ENCODE measurements at regions not wholly inside any gene's neighbourhood (a gene's known extent, or its start where the extent isn't known, plus 50 kb on each side); places are given as distances from the start of the nearest gene placed in this dataset.

DNA sequence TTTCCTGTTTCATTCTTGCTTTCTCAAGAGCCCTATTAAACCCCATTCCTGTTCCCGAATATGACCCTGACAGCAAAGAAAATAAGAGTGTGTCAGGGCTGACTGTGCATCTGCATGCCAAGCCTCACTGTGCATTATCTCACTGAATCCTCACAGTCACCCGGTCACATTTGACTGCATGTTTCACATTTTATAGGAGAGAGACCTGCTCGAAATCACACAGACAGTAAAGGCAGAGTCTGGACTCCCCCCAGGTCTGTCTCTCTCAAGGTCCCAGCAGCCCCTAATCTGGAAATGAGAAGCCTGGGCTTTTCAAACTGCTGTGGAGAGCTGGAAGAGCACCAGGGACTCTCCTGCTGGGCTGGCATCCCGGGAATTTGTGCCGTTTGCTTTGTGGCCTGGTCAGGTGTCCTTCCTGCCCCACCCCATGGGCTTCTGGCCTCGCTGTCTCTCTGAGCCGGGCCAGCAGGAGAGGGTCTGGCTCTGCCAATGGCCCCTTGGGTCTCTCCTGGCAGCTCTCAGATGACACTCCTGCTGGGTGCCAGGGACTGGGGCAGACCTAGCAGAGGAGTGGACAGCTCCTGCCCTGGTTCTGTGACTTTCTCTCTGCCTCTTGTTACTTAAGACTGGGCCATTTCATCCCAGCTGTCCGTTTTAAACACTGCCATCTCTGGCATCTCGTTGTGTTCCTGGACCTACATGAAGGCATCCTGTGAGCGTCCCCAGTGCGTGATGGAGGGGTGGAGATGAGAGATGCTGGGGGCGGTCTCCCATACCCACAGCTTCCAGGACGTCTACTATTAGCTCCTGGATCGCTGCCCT, 173.6 kb downstream of the ARHGAP12 start:
- no peak for DNase-seq

DNA sequence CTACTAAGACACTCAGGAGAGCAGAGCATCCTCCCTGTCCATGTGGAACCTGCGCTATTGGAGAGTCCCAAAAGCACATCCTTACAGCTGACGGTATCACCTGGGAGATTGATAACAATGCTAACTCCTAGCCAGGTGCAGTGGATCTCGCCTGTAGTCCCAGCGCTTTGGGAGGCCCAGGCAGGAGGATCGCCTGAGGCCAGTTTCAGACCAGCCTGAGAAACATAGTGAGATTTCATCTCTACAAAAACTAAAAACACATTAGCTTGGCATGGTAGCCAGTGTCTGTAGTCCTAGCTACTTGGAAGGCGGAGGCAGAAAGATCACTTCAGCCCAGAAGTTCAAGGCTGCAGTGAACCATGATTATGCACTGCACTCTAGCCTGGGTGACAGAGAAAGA, 174.9 kb downstream of the ARHGAP12 start:
- DNase-seq: no peak

DNA sequence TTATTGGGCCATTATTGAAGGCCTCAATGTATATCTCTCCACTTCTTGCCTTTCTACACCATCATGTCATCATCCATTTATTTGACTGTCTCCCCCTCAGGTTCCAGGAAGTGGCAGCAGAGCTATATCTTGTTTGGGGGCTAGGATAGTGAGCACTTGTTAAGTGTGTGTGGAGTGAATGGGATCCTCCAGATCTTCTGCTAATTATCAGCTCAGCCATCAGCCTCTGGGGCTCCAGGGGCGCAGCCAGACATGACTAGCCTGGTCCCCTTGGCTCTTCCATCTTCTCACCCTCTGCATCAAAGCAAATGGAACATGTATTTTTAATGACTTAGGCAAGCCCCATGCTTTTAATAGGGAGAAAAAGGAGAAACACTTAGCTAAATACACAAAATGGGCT, 176.5 kb downstream of the ARHGAP12 start:
- no peak for DNase-seq

DNA sequence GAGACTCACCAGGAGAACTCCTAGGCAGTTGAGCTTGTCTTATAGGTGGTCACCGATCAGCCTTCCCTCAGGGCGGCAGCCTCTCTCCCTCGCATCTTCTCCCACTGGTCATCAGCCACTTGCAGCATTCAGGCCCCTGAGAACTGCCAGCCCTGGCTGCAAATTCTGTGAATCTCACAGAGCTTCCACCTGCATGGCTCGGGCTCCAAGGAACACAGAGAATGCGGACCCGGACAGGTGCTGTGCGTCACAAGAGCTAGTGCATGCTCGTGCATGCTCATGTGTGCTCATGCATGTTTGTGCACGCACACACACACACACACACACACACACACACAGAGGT, 176.9 kb downstream of the ARHGAP12 start:
- no peak for DNase-seq

DNA sequence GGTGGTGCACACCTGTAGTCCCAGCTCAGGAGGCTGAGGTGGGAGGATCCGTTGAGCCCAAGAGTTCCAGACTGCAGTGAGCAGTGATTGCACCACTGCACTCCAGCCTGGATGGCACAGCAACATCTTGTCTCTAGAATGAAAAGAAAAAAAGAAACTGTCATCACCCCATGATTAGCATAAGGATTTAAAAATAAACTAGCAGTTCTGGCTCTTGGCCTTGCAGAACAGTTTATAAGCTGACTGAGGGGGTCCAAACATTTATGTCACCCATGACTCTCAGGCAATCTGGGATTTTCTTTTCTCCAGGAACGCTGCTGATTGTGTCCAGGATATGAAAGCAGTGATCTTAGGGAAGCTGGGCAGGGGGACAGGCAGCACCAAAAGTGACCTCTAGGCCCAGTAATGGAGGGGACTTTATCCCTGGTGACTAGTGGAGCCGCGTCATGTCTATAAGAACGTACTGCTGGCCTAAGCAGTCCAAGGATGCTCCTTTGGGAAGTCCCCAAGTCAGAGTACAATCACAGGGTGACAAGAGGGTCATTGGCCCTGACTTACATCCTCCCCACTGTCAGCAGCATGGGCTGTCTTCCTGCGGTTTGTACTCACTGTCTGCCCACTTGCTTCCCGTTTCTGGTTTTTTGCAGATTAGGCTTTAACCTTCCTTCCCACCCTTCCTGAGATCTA, 177.4 kb downstream of the ARHGAP12 start:
- DNase-seq: peak; percentile 64

DNA sequence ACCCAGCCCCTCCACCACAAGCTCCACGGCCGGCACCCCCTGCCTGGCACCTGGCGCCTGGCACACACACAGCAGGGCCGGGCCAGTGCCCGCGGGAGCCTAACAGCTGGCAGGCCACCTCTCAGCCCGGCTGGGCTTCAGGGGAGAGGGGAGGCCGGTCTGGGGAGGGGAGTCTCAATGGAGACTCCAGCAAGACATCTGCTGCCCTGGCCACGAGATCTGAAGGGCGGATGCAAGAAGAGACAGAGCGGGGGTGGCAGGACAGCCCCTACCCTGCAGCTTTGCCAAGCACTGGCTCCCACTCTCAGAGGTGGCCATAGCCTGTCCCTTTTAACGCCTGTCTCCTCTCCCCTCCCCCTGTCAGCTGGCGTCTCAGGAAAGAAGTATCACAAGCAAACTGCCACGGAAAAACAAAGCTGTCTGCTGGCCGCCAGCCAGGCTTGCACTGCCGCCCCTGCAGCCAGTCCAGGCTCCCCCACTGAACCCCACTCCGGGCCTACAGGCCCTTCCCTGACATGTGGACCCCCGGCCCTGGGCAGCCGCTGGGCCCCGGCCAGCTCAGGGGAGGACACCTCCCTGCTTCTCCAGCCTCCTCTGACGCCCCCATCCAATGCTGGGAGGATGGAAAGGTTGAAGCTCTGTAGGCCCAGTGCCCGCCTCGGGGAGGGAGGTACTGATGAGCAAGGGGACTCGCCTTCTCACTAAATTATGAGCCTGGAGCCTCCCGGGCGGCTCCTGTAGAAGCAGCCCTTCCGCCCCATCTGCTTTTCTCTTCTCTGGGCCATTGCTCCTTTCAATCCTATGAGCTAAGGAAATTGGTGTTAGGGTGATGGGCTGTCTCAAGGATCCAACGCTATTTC, 178.4 kb downstream of the ARHGAP12 start:
- peak; percentile 34 for DNase-seq

DNA sequence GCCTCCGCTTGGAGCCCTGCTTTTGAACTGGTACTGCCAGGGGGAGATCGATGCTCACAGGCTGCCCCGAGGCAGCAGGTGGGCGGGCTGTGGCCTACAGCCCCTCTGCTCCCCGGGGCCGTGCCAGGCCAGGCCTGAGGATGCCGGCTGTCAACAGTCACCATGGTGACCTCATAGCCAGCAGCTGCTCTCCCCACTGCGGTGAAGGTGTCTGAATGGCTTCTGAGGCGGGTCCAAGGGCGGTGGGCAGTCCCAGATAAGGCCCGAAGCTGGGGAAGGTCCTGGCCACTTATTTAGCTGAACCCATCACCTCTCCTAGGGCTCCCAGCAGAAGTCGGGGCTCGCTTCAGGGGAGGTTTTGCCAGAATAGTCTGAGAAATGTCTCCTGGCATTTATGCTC, 179.3 kb downstream of the ARHGAP12 start:
- DNase-seq: no peak

DNA sequence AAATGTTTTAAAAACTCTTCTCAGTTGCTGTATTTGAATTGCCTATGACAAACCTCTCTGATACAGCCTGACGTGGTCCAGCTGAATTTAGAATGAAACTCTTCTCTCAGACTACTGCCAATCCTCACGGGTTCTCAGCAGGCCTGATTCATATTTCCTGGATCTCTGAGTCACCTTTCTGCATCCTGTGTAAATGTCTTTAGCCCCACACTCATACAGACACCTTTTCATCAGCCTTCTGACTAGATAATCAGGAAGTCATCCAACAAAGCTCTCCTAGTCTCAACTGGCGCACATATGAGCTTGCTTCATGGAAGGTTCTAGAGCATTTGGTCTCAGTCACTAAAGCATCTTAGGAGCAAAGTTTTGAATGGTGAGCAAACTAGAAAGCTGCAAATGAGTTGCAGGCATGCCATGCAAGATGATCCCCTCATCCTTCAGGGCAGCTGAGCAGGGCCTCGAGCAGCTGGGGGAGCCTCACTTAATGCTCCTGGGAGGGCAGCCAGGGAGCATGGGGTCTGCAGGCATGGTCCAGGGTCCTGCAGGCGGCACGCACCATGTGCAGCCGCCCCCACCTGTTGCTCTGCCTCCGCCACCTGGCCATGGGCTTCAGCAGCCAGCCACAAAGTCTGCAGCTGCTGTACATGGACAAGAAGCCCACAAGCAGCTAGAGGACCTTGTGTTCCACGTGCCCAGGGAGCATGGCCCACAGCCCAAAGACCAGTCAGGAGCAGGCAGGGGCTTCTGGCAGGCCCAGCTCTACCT, 182.8 kb downstream of the ARHGAP12 start:
- no peak for DNase-seq

DNA sequence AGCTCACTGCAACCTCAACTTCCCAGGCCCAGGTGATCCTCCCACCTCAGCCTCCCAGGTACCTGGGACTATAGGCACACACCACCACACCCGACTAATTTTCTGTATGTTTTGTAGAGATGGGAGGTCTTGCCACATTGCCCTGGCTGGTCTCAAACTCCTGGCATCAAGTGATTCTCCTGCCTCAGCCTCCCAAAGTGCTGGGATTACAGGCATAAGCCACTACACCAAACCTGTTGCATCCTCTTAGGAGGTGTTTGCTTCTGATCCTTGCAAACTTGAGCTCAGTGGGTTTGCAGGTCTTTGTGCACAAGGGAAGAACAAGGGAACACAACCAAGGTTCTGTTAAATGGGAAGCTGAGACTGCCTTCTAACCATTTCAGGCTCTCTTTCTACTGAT, 184.6 kb downstream of the ARHGAP12 start:
- no peak for DNase-seq

DNA sequence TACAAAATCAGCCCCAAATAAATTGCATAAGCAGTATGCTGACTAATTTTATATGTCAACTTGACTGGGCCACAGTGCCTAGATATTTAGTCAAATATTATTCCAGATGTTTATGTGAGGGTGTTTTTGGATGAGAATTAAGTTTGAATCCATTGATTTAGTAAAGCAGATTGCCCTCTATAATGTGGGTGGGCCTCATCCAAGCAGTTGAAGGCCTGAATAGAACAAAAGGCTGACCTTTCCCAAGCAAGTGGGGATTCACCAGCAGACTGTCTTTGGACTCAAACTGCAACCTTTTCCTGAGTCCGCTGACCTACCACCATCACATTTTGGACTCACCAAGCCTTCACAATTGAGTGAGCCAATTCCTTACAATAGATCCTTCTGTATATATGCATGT, 186.4 kb downstream of the ARHGAP12 start:
- no peak for DNase-seq

DNA sequence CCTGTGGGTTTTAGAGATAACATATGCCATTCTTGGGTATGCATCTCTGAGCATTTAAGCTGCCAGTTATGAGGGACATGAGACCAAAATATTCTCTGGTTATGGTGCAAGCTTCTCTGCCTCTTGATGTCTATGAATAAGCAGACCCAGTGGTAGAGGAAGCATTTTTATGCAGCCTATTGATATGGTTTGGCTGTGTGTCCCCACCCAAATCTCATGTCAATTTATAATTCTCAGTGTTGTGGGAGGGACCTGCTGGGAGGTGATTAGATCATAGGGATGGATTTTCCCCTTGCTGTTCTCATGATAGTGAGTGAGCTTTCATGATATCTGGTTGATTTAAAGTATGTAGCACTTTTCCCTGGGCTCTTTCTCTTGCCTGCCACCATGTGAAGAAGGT, 187.2 kb downstream of the ARHGAP12 start:
- DNase-seq: no peak

DNA sequence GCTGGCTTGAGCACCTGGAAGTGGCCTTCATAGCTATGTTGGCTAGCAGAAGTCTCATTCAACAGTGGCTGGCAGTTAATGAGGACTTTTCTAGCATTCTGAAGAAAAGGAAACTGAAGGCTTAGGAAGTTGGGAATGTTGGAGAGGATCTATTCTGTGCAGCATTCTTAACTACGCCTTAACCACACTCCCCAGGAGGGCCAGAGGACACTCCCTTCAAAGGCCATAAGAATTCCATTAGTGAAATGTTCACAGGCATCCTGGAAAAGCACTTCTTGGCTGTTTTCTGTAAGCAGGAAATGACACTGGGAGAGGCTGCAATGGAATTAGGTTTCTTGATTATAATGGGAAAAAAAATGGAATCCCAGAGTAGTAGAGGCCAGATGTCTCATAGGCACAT, 188.9 kb downstream of the ARHGAP12 start:
- no peak for DNase-seq

DNA sequence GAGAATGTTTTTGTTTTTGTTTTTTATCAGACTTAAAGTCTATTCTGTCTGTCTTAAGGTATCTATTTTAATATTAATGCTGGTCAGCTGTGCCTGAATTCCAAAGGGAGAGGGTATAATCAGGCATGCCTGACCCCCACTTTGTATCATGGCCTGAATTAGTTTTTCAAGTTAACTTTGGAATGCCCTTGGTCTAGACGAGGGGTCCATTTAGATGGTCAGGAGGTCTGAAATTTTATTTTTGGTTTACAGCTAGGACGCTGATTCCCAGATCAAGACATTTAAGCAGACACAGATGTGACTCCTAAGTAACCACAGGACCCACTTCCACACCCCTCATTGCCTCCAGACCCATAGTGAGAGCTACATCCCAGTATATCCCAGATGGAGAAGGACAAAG, 189.5 kb downstream of the ARHGAP12 start:
- DNase-seq: no peak

DNA sequence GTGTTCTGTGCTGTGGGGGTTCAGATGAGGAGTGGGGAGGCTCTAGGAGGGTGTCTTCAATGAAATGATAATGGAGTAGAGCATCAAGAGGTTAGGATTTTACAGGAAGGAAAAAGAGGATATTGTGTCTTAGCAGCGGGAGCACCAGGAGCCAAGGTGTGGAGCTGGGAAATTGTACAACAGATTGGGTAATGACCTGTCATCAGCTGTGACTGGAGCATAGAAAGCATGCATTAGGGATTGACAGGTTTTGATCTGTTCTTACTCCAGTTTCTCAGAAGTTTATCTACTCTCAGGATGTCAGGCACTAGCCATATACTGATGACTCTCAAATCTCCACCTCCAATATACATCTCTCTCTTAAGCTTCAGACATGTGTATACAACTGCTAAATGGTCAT, 196.9 kb downstream of the ARHGAP12 start:
- DNase-seq: no peak

DNA sequence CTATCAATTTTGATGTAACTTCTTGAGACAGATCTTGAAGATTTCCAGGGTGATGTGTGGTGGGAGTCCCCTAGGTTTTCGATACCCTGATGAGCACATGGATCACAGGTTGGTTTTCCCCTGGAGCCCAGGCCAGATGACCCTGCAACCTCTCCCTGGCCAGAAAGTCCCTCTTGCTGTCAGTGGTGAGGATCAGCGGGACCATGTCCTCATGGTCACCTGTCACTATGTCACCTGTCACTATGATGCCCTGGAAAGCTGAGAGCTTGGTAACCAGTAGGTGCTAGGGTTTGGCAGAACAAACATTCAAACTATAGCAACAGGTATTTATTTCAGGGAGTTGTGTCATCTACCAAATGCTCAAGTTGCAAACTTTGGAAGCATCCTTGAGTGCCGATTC, 197.9 kb downstream of the ARHGAP12 start:
- no peak for DNase-seq

DNA sequence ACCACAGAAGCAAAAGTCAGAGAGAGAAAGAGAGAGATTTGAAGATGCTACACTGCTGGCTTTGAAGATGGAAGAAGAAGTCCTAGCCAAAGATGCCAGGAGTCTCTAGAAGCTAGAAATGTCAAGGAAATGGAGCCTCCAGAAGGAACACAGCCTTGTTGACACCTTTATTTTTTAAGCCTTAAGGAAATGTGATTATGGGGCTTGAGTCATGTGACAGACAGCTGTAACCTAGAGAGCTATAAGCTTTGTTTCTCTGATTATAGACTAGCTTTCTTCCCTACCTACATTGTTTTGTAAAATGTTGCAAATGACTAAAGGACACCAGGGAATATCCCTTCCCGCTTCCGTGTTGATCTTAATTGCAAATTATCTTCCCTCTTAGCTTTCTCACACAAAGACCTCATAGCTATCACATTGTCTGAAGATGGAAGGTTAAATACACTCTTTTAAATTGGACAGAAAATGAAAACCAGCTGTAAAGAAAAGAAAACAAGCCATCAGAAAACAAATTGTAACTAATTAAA, 199.9 kb downstream of the ARHGAP12 start:
- no peak for DNase-seq

DNA sequence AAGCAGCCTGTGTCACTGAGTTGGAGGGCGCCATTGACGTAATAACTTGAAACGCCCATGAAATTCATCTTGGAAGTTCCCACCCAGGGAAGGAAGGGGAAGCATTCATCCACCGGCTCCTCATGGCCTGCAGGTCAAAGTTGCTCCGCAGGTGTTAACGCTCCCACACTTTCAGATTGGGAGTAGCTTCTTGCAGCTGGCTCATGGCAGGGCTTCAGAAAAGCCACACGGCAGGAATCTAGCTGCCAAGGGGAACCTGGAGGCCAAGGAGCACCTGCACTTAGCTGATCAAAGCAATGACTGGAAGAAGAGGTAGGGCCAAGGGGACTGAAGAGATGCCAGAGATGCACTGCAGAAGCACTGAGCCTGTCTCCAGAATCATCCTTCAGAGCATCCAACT, 203.2 kb downstream of the ARHGAP12 start:
- no peak for DNase-seq

DNA sequence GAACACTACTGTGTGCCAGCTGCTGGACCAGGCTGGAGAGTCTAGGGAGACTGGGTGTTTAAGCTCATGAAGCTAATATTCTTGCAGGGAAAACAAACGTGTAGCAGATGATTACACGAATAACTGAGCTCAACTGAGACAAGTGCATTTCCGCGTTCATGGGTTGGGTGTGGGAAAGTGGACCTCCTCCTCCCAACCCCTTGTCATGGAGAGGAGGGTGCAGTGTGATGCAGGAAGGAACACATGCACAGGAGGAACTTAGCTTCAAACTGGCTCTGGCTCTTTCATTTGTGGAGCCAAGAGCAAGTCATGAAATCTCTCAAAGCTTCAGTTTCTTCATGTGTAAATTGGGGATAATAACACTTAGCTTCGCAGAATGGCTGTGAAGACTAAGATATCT, 204.3 kb downstream of the ARHGAP12 start:
- no peak for DNase-seq

DNA sequence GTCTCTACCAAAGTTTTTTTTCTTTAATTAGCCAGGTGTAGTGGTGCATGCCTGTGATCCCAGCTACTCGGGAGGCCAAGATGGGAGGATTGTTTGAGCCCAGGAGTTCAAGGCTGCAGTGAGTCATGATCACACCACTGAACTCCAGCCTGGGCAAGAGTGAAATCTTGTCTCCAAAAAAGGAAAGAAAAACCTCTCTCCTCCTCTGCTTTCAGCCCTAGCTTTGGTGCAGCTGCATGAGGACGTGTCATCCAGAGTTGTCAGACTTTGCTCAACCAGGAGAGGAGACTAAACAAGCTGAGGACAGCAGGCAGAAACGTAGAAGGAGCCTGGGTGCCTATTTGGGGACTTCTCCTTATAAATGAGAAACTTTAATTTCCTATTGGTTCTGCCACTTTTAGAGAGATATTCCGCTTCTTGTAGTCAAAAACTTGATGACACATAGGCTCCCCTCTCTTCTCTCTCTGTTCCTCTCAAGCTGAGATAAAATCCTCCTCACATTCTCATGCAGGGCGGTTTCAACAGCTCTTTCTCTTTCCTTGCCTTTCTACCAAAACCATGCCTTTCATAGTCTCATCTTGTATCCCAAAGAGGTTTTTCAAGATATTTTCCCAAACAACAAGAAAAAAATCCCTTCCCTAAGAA, 205.4 kb downstream of the ARHGAP12 start:
- no peak for DNase-seq

DNA sequence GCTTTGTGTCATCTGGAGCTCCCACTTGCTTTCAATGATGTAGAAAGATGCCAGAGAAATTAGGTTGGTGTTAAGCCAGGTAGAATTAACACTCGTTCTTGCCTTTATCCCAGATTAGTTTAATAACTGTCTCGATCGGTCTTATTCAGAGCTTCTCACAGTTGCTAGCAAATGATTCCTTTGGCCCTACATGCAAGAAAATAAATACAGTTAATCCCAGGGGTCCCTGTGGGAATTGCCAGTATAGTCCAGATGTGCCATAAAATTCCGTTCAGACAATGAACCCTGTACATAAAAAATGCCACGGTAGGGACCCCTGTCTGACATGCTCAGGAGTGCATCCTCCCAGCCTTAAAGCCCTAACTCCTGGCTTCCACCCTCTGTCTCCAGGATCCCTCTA, 207.5 kb downstream of the ARHGAP12 start:
- no peak for DNase-seq

DNA sequence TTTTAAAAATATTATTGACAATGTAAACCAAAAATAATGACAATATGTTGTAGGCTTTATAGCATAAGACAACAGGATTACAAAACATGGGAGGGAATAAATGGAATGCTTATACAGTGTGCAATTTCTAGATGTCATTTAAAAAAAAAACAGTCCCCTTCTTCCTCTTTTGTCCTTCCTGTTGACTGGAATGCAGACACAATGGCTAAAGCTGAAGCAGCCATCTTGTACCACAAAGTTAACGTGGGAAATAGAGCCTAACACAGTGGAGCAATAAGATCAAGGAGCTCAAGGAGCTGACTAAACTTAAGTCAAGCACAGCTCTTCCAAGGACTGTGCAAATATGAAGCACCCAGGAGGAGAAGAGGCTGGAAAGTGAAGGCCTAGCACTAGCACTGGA, 208.1 kb downstream of the ARHGAP12 start:
- no peak for DNase-seq

DNA sequence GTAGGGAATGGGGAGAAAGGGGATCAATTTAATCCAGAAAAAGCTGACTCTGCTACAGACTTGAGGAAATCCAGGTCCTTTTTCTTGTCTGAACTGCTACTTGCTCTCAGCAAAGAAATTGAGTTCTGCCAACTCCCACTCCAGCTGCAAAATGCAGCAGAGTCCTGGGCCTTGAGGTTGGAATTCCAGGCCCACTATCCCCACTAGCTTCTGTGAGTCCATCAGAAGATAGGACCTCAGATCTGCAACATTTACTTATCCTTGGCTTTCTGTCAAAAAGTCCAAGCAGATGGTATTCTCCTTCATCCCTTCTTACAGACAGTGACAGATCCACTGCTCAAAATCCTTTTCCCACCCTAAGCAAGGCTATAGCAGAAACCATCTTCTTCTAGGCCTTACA, 219.2 kb downstream of the ARHGAP12 start:
- DNase-seq: no peak

Measured in hematopoietic multipotent progenitor cell treated with erythropoietin and hydrocortisone succinate and interleukin-3 and kit ligand, for 4 days (in vitro differentiated cells).